Neural cell (in vitro differentiated cells): ENCODE measurements at regions not wholly inside any gene's neighbourhood (a gene's known extent, or its start where the extent isn't known, plus 50 kb on each side); places are given as distances from the start of the nearest gene placed in this dataset.
A peak's percentile ranks its signal among the peaks of the same experiment; 100 is the strongest.

Experiments
- H2AFZ ChIP-seq: fragments of 200-600, 300-800 bp; sonication (generic), shearing (Covaris generic); 2 replicates; pipeline ENCODE4 v1.6.0; 2014; ENCODE audit warnings: low read depth, mild to moderate bottlenecking, antibody characterized with exemption, low read length, moderate library complexity
- H3F3A ChIP-seq: fragments of 200-600 bp; shearing (Covaris generic); 2 replicates; pipeline ENCODE4 v1.6.1; 2016; ENCODE audit warnings: mild to moderate bottlenecking, moderate library complexity, mixed read lengths, antibody characterized with exemption, low read length; ENCODE audit not compliant: insufficient read depth, poor library complexity, severe bottlenecking
- H3K27ac ChIP-seq: fragments of 200-600, 300-800 bp; sonication (generic), shearing (Covaris generic); 2 replicates; pipeline ENCODE4 v1.5.1; 2014; ENCODE audit warnings: mild to moderate bottlenecking, low read length, moderate library complexity
- H3K27me3 ChIP-seq: fragments of 300-800, 200-600 bp; sonication (generic), shearing (Covaris generic); 2 replicates; pipeline ENCODE4 v1.6.0; 2014; ENCODE audit warnings: mild to moderate bottlenecking, low read depth, low read length, moderate library complexity; ENCODE audit not compliant: insufficient read depth
- H3K36me3 ChIP-seq: fragments of 300-800, 200-600 bp; sonication (generic), shearing (Covaris generic); 2 replicates; pipeline ENCODE4 v1.5.1; 2014; ENCODE audit warnings: mild to moderate bottlenecking, antibody characterized with exemption, low read length, moderate library complexity; ENCODE audit not compliant: insufficient read depth
- H3K4me2 ChIP-seq: fragments of 300-800, 200-600 bp; sonication (generic), shearing (Covaris generic); 2 replicates; pipeline ENCODE4 v1.6.0; 2014; ENCODE audit warnings: mild to moderate bottlenecking, low read length
- H3K4me3 ChIP-seq: fragments of 300-800, 200-600 bp; sonication (generic), shearing (Covaris generic); 2 replicates; pipeline ENCODE4 v1.5.1; 2014; ENCODE audit warnings: mild to moderate bottlenecking, low read length, moderate library complexity
- H3K79me2 ChIP-seq: fragments of 200-600 bp; shearing (Covaris generic); replicated peaks from 2 replicates; pipeline ENCODE4 v1.6.0; 2014; ENCODE audit warnings: mild to moderate bottlenecking, low read length, moderate library complexity; ENCODE audit not compliant: insufficient read depth
- H3K9ac ChIP-seq: fragments of 300-800, 200-600 bp; sonication (generic), shearing (Covaris generic); 2 replicates; pipeline ENCODE4 v1.6.1; 2016; ENCODE audit warnings: mild to moderate bottlenecking, low read length, mixed read lengths
- H3K9me2 ChIP-seq: fragments of 200-600 bp; shearing (Covaris generic); 2 replicates; pipeline ENCODE4 v1.6.1; 2016; ENCODE audit warnings: mild to moderate bottlenecking, low read length, mixed read lengths; ENCODE audit not compliant: insufficient read depth
- H3K9me3 ChIP-seq: fragments of 200-600, 300-800 bp; sonication (generic), shearing (Covaris generic); 2 replicates; pipeline ENCODE4 v1.6.1; 2016; ENCODE audit warnings: mild to moderate bottlenecking, mixed run types, low read length, moderate library complexity, mixed read lengths
- H4K20me1 ChIP-seq: fragments of 200-600 bp; shearing (Covaris generic); 2 replicates; pipeline ENCODE4 v1.6.1; 2016; ENCODE audit warnings: mild to moderate bottlenecking, mixed run types; ENCODE audit not compliant: insufficient read depth
- CTCF ChIP-seq: fragments of 450-650 bp; IDR thresholded peaks from 2 replicates; pipeline ENCODE4 v1.5.1; 2014; ENCODE audit warnings: antibody characterized with exemption, mild to moderate bottlenecking, moderate library complexity; ENCODE audit not compliant: poor library complexity, severe bottlenecking
- EP300 ChIP-seq: fragments of 450-650 bp; conservative IDR thresholded peaks from 2 replicates; pipeline ENCODE4 v1.6.1; 2014; ENCODE audit warnings: antibody characterized with exemption, mild to moderate bottlenecking, moderate library complexity; ENCODE audit not compliant: poor library complexity, severe bottlenecking
- EZH2 ChIP-seq: fragments of 200-600, 300-800 bp; shearing (Covaris generic), sonication (generic); IDR thresholded peaks from 2 replicates; pipeline ENCODE4 v1.6.1; 2014; ENCODE audit warnings: antibody characterized with exemption, low read length, borderline replicate concordance, mild to moderate bottlenecking; ENCODE audit not compliant: insufficient read depth, poor library complexity, severe bottlenecking
- MXI1 ChIP-seq: fragments of 450-650 bp; conservative IDR thresholded peaks from 2 replicates; pipeline ENCODE4 v1.6.1; 2014; ENCODE audit warnings: antibody characterized with exemption, mild to moderate bottlenecking; ENCODE audit not compliant: poor library complexity, severe bottlenecking
- POLR2AphosphoS5 ChIP-seq: IDR thresholded peaks from 2 replicates; pipeline ENCODE4 v1.6.1; 2012
- RAD21 ChIP-seq: fragments of 450-650 bp; conservative IDR thresholded peaks from 2 replicates; pipeline ENCODE4 v1.6.1; 2014; ENCODE audit warnings: antibody characterized with exemption, mild to moderate bottlenecking, moderate library complexity
- REST ChIP-seq: IDR thresholded peaks from 2 replicates; pipeline ENCODE4 v1.6.1; 2012; ENCODE audit warnings: borderline replicate concordance
- SMC3 ChIP-seq: fragments of 450-650 bp; conservative IDR thresholded peaks from 2 replicates; pipeline ENCODE4 v1.6.1; 2014; ENCODE audit warnings: antibody characterized with exemption, mild to moderate bottlenecking, moderate library complexity; ENCODE audit not compliant: poor library complexity
- TAF1 ChIP-seq: IDR thresholded peaks from 2 replicates; pipeline ENCODE4 v1.6.1; 2012; ENCODE audit warnings: low read depth

GRCh38 chr5:93922551-93922950, 181.2 kb upstream of the POU5F2 start:
- Histone ChIP-seq H3K27ac (no peak overlapping the region), H3K36me3 (no peaks in the 10 kb centered on the region), H3K27me3 (no peaks in the 10 kb centered on the region), H3K4me3 (no peak overlapping the region), H2AFZ (no peak overlapping the region), H3K9ac (no peak overlapping the region), H3F3A (no peaks in the 10 kb centered on the region), H3K9me3 (no peaks in the 10 kb centered on the region), H3K79me2 (no peaks in the 10 kb centered on the region), H3K9me2 (no peaks in the 10 kb centered on the region), H4K20me1 (no peaks in the 10 kb centered on the region), H3K4me2 (no peak overlapping the region)
- TF ChIP-seq SMC3: no peak
- TF ChIP-seq EP300: no peak
- no peak for TF ChIP-seq CTCF
- no peak for TF ChIP-seq MXI1
- no peak for TF ChIP-seq EZH2
- TF ChIP-seq POLR2AphosphoS5: no peak
- no peak for TF ChIP-seq TAF1

- Histone ChIP-seq H3K27ac (no peak overlapping the region), H3F3A (no peaks in the 10 kb centered on the region), H3K79me2 (no peaks in the 10 kb centered on the region), H3K27me3 (no peaks in the 10 kb centered on the region), H3K36me3 (no peaks in the 10 kb centered on the region), H4K20me1 (no peaks in the 10 kb centered on the region), H3K9me2 (no peaks in the 10 kb centered on the region), H2AFZ (no peak overlapping the region), H3K4me3 (no peak overlapping the region), H3K4me2 (no peak overlapping the region), H3K9me3 (no peaks in the 10 kb centered on the region), H3K9ac (no peak overlapping the region)
- TF ChIP-seq EZH2: no peak
Observed at GRCh38 chr5:93921001-93921400, 179.6 kb upstream of the POU5F2 start.

- Histone ChIP-seq H3K36me3 (no peaks in the 10 kb centered on the region), H3K4me2 (no peak overlapping the region), H3K9ac (no peak overlapping the region), H3K9me2 (no peaks in the 10 kb centered on the region), H3K27ac (no peak overlapping the region), H3K27me3 (no peaks in the 10 kb centered on the region), H2AFZ (no peak overlapping the region), H3K4me3 (no peak overlapping the region), H3F3A (no peaks in the 10 kb centered on the region), H4K20me1 (no peaks in the 10 kb centered on the region), H3K79me2 (no peaks in the 10 kb centered on the region), H3K9me3 (no peaks in the 10 kb centered on the region)
- TF ChIP-seq EP300 (no peak), RAD21 (no peak), EZH2 (no peak), MXI1 (no peak), TAF1 (no peak), SMC3 (no peak)
Observed at GRCh38 chr5:93916872-93917271, 175.5 kb upstream of the POU5F2 start.

GRCh38 chr5:93915142-93915553, 173.7 kb upstream of the POU5F2 start:
- TF ChIP-seq MXI1: no peak
- peak; percentile 60 for TF ChIP-seq RAD21
- no peak for TF ChIP-seq EP300
- TF ChIP-seq EZH2: no peak
- peak; percentile 55 for TF ChIP-seq SMC3
- no peak for TF ChIP-seq POLR2AphosphoS5
- TF ChIP-seq TAF1: no peak
- TF ChIP-seq REST: no peak
- peak; percentile 56 for TF ChIP-seq CTCF
- H2AFZ ChIP-seq: no peak overlapping the region
- no peaks in the 10 kb centered on the region for H3F3A ChIP-seq
- no peaks in the 10 kb centered on the region for H3K27me3 ChIP-seq
- H3K36me3 ChIP-seq: no peaks in the 10 kb centered on the region
- H3K79me2 ChIP-seq: no peaks in the 10 kb centered on the region
- H4K20me1 ChIP-seq: no peaks in the 10 kb centered on the region
- H3K9ac ChIP-seq: no peak overlapping the region
- H3K9me3 ChIP-seq: no peaks in the 10 kb centered on the region
- H3K27ac ChIP-seq: no peak overlapping the region
- H3K9me2 ChIP-seq: no peaks in the 10 kb centered on the region
- H3K4me3 ChIP-seq: no peak overlapping the region
- H3K4me2 ChIP-seq: no peak overlapping the region
